Osteoblast (primary cell): ENCODE measurements at regions not wholly inside any gene's neighbourhood (a gene's known extent, or its start where the extent isn't known, plus 50 kb on each side); places are given as distances from the start of the nearest gene placed in this dataset.

Experiments
- DNase-seq: peaks from one replicate; pipeline ENCODE4 v3.0.0; 2011; ENCODE audit warnings: low spot score, mixed read lengths; ENCODE audit not compliant: insufficient read length; ENCODE audit errors: missing footprints
- H2AFZ ChIP-seq: 2 replicates; pipeline ENCODE4 v1.6.0; 2011; ENCODE audit warnings: mild to moderate bottlenecking, low read length
- H3K27ac ChIP-seq: 2 replicates; pipeline ENCODE4 v1.5.1; 2011; ENCODE audit warnings: mild to moderate bottlenecking, low read depth, low read length, moderate library complexity
- H3K27me3 ChIP-seq: 2 replicates; pipeline ENCODE4 v1.6.0; 2012; ENCODE audit warnings: mild to moderate bottlenecking, control low read depth, inconsistent platforms, low read length, moderate library complexity; ENCODE audit not compliant: insufficient read depth
- H3K36me3 ChIP-seq: 2 replicates; pipeline ENCODE4 v1.5.1; 2011; ENCODE audit warnings: mild to moderate bottlenecking, low read length, control low read depth, moderate library complexity; ENCODE audit not compliant: insufficient read depth
- H3K4me1 ChIP-seq: 2 replicates; pipeline ENCODE4 v1.5.1; 2011; ENCODE audit warnings: mild to moderate bottlenecking, low read length, control low read depth, moderate library complexity; ENCODE audit not compliant: insufficient read depth
- H3K4me2 ChIP-seq: 2 replicates; pipeline ENCODE4 v1.6.0; 2011; ENCODE audit warnings: mild to moderate bottlenecking, low read length; ENCODE audit not compliant: insufficient read depth
- H3K4me3 ChIP-seq: fragments of 200-600 bp; sonication (generic); 3 replicates; pipeline ENCODE4 v1.5.1; 2012; ENCODE audit warnings: mild to moderate bottlenecking, low read length, inconsistent platforms; ENCODE audit not compliant: insufficient read depth
- H3K79me2 ChIP-seq: 2 replicates; pipeline ENCODE4 v1.6.0; 2012; ENCODE audit warnings: mild to moderate bottlenecking, low read length, control low read depth, inconsistent platforms; ENCODE audit not compliant: insufficient read depth
- H3K9me3 ChIP-seq: 2 replicates; pipeline ENCODE4 v1.5.1; 2011; ENCODE audit warnings: low read depth, low read length, control low read depth
- H4K20me1 ChIP-seq: 2 replicates; pipeline ENCODE4 v1.6.0; 2012; ENCODE audit warnings: mild to moderate bottlenecking, low read length, control low read depth; ENCODE audit not compliant: insufficient read depth
- TF ChIP-seq, protein P1 (sequence below): IDR thresholded peaks from 2 replicates; pipeline ENCODE4 v1.5.1; 2011; ENCODE audit warnings: mild to moderate bottlenecking, low read depth, low read length, moderate library complexity; ENCODE audit errors: extremely low read depth

DNA sequence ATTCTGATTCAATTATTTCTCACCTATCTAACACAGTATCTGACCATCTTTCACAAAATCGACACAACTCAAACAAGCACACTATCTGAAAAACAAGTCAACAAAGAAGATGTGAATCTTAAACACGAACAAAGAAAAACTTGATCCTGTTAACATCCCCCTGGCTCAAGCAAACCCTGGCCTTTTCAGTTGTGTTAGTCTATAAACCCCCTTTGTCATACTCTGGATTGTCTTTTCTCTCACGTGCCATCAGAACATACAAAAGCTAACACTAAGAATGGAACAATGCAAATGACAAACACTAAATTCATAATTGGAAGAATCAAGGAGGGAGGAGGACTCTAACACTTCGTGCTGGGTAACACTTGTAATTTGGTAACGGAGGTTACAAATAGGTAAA is 168.7 kb downstream of the GASK1B start:
- no peak overlapping the region for H3K4me2 ChIP-seq
- no peak overlapping the region for H3K4me3 ChIP-seq
- H3K27ac ChIP-seq, result no peak overlapping the region
- no peaks in the 10 kb centered on the region for H4K20me1 ChIP-seq
- H3K36me3 ChIP-seq, result no peaks in the 10 kb centered on the region
- no peak for DNase-seq
- TF ChIP-seq, protein P1, sequence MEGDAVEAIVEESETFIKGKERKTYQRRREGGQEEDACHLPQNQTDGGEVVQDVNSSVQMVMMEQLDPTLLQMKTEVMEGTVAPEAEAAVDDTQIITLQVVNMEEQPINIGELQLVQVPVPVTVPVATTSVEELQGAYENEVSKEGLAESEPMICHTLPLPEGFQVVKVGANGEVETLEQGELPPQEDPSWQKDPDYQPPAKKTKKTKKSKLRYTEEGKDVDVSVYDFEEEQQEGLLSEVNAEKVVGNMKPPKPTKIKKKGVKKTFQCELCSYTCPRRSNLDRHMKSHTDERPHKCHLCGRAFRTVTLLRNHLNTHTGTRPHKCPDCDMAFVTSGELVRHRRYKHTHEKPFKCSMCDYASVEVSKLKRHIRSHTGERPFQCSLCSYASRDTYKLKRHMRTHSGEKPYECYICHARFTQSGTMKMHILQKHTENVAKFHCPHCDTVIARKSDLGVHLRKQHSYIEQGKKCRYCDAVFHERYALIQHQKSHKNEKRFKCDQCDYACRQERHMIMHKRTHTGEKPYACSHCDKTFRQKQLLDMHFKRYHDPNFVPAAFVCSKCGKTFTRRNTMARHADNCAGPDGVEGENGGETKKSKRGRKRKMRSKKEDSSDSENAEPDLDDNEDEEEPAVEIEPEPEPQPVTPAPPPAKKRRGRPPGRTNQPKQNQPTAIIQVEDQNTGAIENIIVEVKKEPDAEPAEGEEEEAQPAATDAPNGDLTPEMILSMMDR, result no peak
- H3K27me3 ChIP-seq, result no peaks in the 10 kb centered on the region
- no peaks in the 10 kb centered on the region for H3K9me3 ChIP-seq
- no peak overlapping the region for H2AFZ ChIP-seq
- H3K4me1 ChIP-seq, result peaks cover 7% of the 10 kb centered on the region
- H3K79me2 ChIP-seq, result no peaks in the 10 kb centered on the region

DNA sequence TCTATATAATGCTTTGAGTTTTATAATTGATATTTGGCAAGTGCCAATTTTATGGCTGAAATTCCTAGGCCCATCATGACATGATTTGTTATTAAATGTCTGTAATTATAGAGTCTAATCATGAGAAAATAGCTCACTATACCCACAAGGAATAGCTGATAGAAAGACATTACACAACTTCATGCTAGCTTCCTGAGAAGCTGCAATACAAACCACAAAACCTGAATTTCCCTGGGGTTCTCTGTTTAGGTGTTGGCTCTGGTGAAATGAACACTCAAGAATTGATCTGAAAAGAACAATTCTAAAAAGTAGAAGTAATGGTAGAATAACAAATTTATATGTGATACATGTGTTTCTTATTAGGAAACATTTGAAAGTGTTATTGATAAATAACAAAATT is 169.6 kb downstream of the GASK1B start:
- Histone ChIP-seq H3K27ac (no peak overlapping the region), H3K79me2 (no peaks in the 10 kb centered on the region), H4K20me1 (no peaks in the 10 kb centered on the region), H3K4me2 (no peak overlapping the region), H3K36me3 (no peaks in the 10 kb centered on the region), H3K27me3 (no peaks in the 10 kb centered on the region), H2AFZ (no peak overlapping the region), H3K4me3 (no peak overlapping the region), H3K9me3 (no peaks in the 10 kb centered on the region), H3K4me1 (peaks cover under 1% of the 10 kb centered on the region)
- no peak for DNase-seq
- TF ChIP-seq, protein P1, result no peak

DNA sequence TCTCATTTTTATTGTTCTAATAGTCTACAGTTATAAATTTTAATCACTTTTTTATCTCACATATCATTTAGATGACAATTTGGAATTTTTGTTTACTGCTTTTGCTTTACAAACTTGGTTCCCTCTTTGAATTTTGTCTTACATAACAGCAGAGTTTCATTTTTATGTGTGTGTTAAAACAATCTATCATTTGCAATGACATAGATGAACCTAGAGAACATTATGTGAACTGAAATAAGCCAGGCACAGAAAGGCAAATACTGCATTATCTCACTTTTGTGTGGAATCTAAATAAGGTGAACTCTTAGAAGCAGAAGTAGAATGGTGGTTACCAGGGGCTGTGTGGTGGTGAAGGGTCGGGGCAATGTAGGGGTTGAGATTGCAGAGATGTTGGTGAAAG is 170.7 kb downstream of the GASK1B start:
- H3K27me3 ChIP-seq, result no peaks in the 10 kb centered on the region
- H3K4me2 ChIP-seq, result no peak overlapping the region
- no peaks in the 10 kb centered on the region for H3K9me3 ChIP-seq
- no peaks in the 10 kb centered on the region for H3K4me1 ChIP-seq
- no peak overlapping the region for H2AFZ ChIP-seq
- TF ChIP-seq, protein P1, result no peak
- no peak for DNase-seq
- H3K27ac ChIP-seq, result no peak overlapping the region
- H4K20me1 ChIP-seq, result no peaks in the 10 kb centered on the region
- H3K36me3 ChIP-seq, result no peaks in the 10 kb centered on the region
- no peak overlapping the region for H3K4me3 ChIP-seq
- no peaks in the 10 kb centered on the region for H3K79me2 ChIP-seq

DNA sequence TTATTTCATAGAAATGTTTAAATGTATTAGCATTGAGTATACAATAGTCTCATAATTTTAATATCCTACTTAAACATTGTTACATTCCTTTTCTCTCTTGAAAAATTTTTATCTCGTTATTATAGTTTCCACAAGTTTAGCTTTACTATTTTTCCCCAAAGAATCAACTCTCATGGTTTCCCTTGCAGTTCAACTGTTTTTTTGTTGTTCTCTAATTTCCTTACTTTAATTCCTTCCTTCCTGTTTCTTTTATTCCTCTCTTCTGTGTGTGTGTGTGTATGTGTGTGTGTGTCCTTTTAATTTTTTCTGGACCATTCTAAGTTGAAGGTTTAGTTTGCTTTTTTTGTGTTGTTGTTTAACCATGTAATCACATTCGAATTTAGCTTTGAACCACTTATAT is 171.1 kb downstream of the GASK1B start:
- no peak overlapping the region for H2AFZ ChIP-seq
- H3K9me3 ChIP-seq, result no peaks in the 10 kb centered on the region
- H3K4me2 ChIP-seq, result no peak overlapping the region
- DNase-seq, result no peak
- no peak overlapping the region for H3K27ac ChIP-seq
- H3K4me1 ChIP-seq, result no peaks in the 10 kb centered on the region
- H4K20me1 ChIP-seq, result no peaks in the 10 kb centered on the region
- H3K27me3 ChIP-seq, result no peaks in the 10 kb centered on the region
- TF ChIP-seq, protein P1, result no peak
- H3K36me3 ChIP-seq, result no peaks in the 10 kb centered on the region
- H3K79me2 ChIP-seq, result no peaks in the 10 kb centered on the region
- no peak overlapping the region for H3K4me3 ChIP-seq
